Dedifferentiated amniotic fluid mesenchymal stem cell (primary cell): ENCODE measurements at regions not wholly inside any gene's neighbourhood (a gene's known extent, or its start where the extent isn't known, plus 50 kb on each side); places are given as distances from the start of the nearest gene placed in this dataset.
A peak's percentile ranks its signal among the peaks of the same experiment; 100 is the strongest.

Experiments used
- DNase-seq: peaks from one replicate; pipeline ENCODE4 v3.0.0-alpha.2; 2016; ENCODE audit errors: extremely low spot score

DNA sequence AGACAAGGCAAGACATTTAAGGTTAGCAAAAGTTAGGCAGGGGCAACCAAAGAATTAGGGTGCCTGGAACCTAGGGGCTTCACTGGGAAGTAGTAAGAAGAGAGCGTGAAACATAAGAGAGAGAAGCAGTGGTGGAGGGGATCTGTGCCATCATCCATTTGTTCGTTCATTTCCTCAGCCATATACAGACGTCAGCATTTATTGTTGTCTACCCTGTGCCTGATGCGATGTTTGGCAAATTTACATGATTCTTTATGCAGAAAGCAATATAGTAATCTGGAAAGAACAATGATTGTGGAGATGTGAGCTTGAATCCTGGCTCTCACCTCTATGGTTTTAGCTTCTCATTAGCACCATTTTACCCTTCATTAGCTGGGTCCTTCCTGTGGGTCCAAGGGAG is 477.5 kb upstream of the MPDZ start:
- DNase-seq = no peak

- no peak for DNase-seq
Measured at GRCh38 chr9:13755551-13755950, 476.1 kb upstream of the MPDZ start.

GRCh38 chr9:13750639-13751038 is 471.1 kb upstream of the MPDZ start:
- no peak for DNase-seq

DNA sequence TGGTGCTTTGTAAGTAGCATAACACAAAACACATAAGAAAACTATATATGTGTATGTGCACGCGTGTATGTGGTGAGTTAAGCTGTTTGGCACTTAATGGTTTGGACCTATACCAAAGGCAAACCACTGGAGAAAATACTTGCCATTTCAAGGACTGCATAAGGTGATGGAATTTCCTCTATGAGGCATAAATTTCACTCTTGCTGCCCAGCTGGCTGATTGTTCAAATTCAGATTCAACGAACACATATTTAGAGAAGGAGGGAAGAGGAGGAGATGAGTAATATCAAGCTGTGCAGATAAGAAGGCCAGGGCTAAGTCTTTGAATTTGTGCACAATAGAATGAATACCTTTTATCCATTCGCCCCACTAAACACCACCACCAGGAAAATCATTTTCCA is 470.6 kb upstream of the MPDZ start:
- peak; percentile 24 for DNase-seq

DNA sequence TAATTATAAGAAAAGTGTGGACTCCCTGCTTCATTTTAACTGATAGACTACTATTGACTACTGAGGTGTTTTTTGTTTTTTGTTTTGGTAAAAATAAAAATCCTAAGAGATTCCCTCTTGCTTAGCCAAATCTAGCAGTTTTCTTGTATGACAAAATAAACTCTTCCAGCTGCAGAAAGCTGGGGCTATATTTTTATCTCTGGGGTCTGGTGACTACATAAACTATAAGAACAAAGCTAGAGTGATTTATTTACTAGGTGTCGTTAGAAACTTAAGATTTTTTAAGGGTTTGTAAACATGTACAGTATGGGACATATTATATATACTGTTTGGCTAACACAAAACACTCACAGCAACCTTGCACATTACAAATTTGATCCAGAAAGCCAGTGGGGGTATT is 467.4 kb upstream of the MPDZ start:
- DNase-seq = no peak

- DNase-seq = no peak
Measured at GRCh38 chr9:13744261-13744901, 464.9 kb upstream of the MPDZ start.

DNA sequence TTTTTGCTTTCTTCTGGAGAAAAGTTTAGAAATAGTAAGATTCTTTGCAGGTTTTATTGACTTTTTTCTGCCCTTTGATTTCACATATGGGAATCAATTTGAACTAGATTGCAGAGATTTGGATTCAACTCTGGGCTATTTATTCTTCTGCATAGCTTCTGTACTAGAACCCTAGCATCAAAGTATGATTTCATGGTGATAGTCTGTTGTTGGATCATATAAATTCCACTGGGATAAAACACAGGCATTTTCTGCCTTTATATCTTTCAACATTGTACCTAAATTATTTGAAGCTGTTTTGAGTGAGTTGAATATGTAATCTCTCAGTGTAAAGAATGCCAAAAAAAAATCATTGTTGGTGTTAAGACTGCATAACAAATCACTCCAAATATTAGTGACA is 458.4 kb upstream of the MPDZ start:
- DNase-seq = no peak

DNA sequence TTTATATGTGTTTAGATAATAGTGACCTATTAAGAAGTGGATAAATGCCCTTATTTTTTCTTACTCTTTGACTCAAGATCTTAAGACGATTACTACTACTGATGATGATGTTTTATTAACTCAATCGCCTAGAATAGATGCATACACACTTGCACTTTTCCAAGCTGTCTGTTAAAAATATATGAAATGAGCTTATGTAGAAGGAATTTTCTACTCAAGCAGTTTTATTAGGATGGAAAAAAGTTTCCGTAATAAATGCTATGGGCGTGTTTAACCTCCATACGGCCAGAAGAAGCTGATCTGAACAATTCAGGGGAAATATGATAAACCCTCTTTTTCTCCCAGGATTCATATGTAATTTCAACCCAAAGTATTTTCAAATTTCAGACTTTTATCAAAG is 455.7 kb upstream of the MPDZ start:
- DNase-seq = no peak

DNA sequence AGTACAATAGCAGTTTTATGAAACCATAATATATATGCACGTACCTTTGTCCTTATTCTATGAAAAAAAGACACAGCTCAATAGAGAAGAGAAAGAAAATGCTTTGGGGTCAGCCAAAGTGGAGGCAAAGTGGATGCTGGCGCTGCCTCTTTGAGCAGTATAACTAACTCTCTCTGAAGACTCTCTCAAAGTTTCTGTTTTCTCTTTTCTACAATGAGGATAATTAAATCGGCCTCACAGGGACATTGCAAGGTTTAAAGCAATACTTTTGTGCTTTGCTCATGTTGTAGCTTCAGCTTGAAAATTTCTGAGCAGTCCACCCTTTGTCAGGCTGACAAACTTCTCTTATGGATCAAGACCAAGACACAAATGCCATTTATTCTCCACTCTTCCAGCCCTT is 455.1 kb upstream of the MPDZ start:
- no peak for DNase-seq

- DNase-seq = no peak
Measured at GRCh38 chr9:13732290-13732689, 452.8 kb upstream of the MPDZ start.

DNA sequence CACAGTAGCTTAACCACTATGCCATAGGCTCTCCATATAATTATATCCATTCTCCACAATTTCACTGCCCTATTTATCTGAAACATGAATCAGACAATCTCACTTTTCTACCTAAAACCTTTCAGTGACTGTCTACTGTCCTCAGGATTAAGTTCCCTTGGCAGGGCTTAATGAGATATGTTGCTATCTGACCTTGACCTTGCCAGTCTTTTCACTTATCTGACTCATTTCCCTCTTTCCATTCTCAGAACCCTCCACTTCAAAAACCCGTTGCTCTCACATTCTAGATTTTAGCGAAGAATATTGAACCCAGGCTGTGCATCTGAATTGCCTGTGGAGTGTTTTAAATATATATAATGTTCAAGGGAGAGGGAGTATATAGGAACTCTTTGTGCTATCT is 452.1 kb upstream of the MPDZ start:
- DNase-seq = no peak

GRCh38 chr9:13729955-13730354 is 450.5 kb upstream of the MPDZ start:
- DNase-seq = no peak

- no peak for DNase-seq
Measured at GRCh38 chr9:13728917-13729811, 449.7 kb upstream of the MPDZ start.

DNA sequence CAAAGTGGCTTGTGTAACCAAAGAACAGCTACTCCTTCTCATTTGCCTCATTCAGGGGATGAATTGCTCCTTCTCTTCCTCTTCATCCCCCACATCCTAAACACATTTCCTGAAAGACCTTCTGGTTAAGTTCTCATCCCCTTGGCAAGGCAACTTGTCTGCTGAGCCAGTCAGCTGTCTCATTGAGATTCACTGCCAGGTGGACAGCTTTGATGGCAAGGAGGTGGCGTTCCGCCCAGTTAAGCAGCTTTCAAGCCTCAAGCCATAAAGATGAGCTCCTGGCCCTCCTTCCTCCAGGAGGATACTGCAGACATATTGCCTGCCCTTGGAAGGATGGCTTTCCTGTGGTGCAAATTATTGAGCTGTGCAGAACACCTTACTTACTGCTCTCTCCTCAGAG is 448.6 kb upstream of the MPDZ start:
- no peak for DNase-seq

DNA sequence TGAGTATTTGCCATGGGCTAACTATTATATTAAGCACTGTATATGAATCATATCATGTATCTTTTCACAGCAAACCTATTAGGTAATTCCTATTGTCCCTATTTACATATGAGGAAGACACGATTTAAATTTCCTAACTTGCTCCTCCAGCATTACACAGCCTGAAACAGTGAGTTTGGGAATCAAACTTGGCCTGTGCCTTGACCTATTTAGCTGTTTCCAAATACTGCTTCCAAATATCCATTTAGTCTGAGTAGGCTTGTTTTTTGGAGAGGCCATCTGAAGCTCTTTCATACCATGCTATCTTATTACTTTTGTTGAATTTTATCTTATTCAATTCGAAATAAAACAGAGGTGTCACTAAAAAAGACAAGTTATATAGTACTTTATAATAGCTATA is 447.3 kb upstream of the MPDZ start:
- no peak for DNase-seq

DNA sequence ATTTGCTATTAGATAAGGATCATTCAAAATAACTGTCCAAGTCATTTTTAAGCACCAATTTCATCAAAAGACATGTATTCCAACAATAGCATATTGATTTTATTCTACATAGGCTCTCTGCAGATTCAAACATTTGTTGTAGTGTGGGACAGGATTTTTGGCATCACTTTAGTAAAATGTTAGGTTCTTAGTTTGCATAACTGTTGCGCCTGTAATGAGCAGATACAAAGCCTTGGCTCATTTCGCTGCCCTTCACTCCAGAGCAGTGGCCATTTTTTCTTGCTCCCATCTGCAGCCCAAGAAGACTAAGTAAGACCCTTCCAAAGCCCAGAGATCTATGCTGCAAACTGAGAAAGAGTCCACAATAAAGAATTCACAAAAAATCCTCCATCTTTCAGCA is 446.0 kb upstream of the MPDZ start:
- DNase-seq = no peak

DNA sequence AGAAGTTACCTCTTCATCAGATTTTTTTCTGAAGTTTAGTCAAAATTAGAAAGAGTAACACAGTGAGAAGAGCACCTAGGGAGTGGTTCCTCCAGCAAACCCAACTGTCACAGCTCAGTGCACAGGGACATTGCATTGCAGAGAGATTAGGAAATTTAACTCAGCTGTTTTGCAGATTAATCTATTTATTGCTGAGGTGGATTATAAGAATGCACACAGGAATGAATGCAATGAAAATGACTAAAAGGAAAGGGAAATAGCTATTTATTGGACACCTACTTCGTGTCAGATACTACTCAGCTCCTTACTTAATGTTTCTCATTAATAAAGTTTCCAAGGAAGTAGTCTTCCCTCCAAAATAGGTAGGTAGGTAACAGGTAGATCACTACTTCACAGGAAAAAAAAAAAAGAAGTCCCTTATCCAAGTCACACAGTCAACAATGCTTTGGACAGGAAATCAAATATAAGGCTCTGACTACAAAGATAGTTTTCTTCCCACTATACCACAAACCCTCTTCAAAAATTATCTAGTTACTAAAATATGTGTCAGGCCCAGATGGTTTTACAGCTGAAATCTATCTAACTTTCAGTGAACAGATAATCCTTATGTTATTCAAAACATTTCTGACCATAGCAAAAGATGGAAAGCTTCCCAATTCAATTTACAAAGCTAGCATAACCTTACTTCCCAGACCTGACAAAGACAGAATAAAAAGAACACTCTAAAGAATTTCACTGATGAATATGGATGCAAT is 442.2 kb upstream of the MPDZ start:
- peak; percentile 67 for DNase-seq

GRCh38 chr9:13719981-13720676 is 440.6 kb upstream of the MPDZ start:
- peak; percentile 65 for DNase-seq

- DNase-seq = peak; percentile 18
Measured at GRCh38 chr9:13719446-13719845, 440.0 kb upstream of the MPDZ start.

DNA sequence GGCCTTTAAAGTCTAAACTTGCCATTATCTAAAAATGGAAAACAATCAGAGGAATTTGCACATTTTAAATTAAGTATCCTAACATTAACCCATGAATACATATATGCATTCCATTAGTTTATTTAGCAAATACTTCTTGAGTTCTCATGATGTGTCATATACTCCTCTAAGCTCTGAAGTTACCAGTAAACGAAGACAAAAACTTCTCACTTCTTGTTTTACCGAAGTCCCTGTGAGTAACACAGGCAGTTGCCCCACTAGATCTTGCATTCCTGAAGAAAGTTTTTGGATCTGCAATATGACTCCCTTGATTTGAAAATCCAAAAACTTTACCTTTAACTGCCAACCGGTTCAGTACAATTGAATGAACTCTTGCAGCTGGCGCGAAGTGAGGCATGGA is 439.0 kb upstream of the MPDZ start:
- DNase-seq = no peak

DNA sequence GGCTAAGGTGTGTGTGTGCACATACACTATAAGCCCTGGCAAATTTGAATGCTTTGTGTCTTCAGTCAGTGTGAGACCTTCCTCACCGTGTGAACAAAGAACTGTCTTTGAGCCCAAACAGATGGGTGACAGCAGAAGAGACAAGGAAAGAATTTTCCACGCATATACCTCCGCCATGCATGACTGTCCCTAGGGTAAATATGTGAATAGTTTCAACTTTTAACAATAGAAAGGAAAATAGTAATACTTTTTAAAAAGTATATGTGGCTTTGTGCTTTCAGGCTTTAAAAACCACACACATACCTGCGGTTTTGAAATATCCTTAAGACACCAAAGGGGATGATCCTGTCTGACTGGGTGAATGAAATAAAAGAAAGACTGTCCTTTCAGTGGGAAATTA is 438.6 kb upstream of the MPDZ start:
- DNase-seq = no peak
